HT1080 (cell line): ENCODE measurements at regions not wholly inside any gene's neighbourhood (a gene's known extent, or its start where the extent isn't known, plus 50 kb on each side); places are given as distances from the start of the nearest gene placed in this dataset.

Experiments used
- DNase-seq: peaks from one replicate; pipeline ENCODE4 v3.0.0-alpha.2; 2015; ENCODE audit warnings: low read depth

DNA sequence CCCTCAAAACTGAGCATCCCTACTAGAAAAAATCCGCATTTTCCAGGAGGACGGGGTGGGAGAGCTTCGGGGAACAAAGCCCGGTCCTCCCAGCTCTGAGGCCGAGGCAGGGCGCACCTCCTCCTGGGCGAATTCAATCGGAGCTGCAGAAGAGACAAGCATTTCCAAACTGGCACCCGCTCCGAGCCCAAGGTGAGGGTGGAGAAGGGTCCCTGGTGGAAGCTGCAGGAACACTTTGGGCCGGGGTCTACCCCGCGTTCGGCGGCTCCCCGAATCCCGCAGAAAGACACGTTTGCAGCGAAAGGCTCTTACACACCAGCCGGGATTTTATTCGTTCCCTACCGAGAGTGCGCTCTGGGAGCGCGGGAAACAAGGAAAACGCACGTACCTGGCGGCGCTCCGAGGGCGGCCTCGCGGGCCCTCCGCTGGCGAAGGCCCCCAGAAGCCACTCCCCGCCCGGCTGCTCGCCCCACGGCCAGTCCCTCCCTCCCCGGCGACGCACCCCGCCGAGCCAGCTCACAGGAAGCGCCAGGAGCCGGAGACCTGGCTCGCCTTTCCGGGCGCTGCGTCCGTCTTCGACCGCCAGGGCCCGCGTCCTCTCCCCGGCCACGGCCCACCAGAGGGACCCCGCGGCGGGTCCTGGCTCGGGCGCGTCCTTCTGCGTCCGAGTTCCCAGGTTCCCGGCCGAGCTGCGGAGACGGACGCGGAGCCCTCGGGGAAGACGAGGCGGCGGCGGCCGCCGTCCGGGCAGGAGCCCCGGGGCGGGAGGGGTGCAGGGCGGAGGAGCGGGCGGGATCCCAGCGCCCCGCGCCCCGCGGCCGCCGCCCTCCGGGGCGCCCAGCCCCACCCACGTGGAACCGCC lies 49.8 kb upstream of the BAHCC1 start:
- peak; percentile 83 for DNase-seq
